ENCODE measurements at regions not wholly inside any gene's neighbourhood (a gene's known extent, or its start where the extent isn't known, plus 50 kb on each side); places are given as distances from the start of the nearest gene placed in this dataset.
"Not testable (repeated sequence)": the region's sequence is repeated elsewhere in the genome, so short reads cannot be mapped to it uniquely, and the experiment has no call there.

GRCh38 chr13:89406096-89406495 is 1734.9 kb downstream of the SLITRK5 start:
- DNase-seq, result not testable (repeated sequence)

GRCh38 chr13:89407357-89407756 is 1736.2 kb downstream of the SLITRK5 start:
- DNase-seq, result no peak

- DNase-seq, result no peak
These were observed 1761.8 kb downstream of the SLITRK5 start for GRCh38 chr13:89432997-89433396.

GRCh38 chr13:89434624-89435023 is 1763.5 kb downstream of the SLITRK5 start:
- not testable (repeated sequence) for DNase-seq

- DNase-seq, result no peak
These were observed 1783.5 kb downstream of the SLITRK5 start for GRCh38 chr13:89454681-89455080.

GRCh38 chr13:89455225-89455624 is 1784.1 kb downstream of the SLITRK5 start:
- no peak for DNase-seq

- DNase-seq, result no peak
These were observed 1784.6 kb downstream of the SLITRK5 start for GRCh38 chr13:89455741-89456140.

GRCh38 chr13:89457977-89458376 is 1786.8 kb downstream of the SLITRK5 start:
- no peak for DNase-seq

GRCh38 chr13:89458456-89458855 is 1787.3 kb downstream of the SLITRK5 start:
- DNase-seq, result no peak

GRCh38 chr13:89460895-89461294 is 1789.7 kb downstream of the SLITRK5 start:
- DNase-seq, result not testable (repeated sequence)

- no peak for DNase-seq
These were observed 1794.2 kb downstream of the SLITRK5 start for GRCh38 chr13:89465366-89465765.

GRCh38 chr13:89468081-89468480 is 1796.9 kb downstream of the SLITRK5 start:
- DNase-seq, result no peak

GRCh38 chr13:89470901-89471300 is 1799.7 kb downstream of the SLITRK5 start:
- DNase-seq, result no peak

- DNase-seq, result no peak
These were observed 1803.3 kb downstream of the SLITRK5 start for GRCh38 chr13:89474432-89474831.

GRCh38 chr13:89486065-89486464 is 1814.9 kb downstream of the SLITRK5 start:
- no peak for DNase-seq

GRCh38 chr13:89486709-89487108 is 1815.5 kb downstream of the SLITRK5 start:
- DNase-seq, result no peak

GRCh38 chr13:89490661-89491060 is 1819.5 kb downstream of the SLITRK5 start:
- DNase-seq, result no peak

- DNase-seq, result no peak
These were observed 1825.3 kb downstream of the SLITRK5 start for GRCh38 chr13:89496478-89496877.

- no peak for DNase-seq
These were observed 1826.5 kb downstream of the SLITRK5 start for GRCh38 chr13:89497658-89498057.

- no peak for DNase-seq
These were observed 1831.1 kb downstream of the SLITRK5 start for GRCh38 chr13:89502286-89502685.

GRCh38 chr13:89514534-89515312 is 1832.8 kb upstream of the MIR17HG start:
- DNase-seq, result no peak

- DNase-seq, result no peak
These were observed 1831.5 kb upstream of the MIR17HG start for GRCh38 chr13:89515948-89516347.

- DNase-seq, result no peak
These were observed 1829.0 kb upstream of the MIR17HG start for GRCh38 chr13:89518289-89519077.

GRCh38 chr13:89520468-89520867 is 1827.0 kb upstream of the MIR17HG start:
- DNase-seq, result no peak
